Right lobe of liver (tissue), 6 donors: ENCODE measurements at regions not wholly inside any gene's neighbourhood (a gene's known extent, or its start where the extent isn't known, plus 50 kb on each side); places are given as distances from the start of the nearest gene placed in this dataset.

ENCODE experiments used
- ATAC-seq, 4 donors: fragments of 200-7000 bp; cut with Tn5 transposase; one replicate each; pipeline ENCODE4 v1.9.1; 2020; ENCODE audit warnings: mild to moderate bottlenecking in 4 of 4, moderate library complexity in 4 of 4
- DNase-seq, 3 donors: peaks; one replicate each; pipeline ENCODE4 v3.0.0-alpha.2; 2020
- H3K27ac ChIP-seq, 3 donors: fragments of 200-600 bp; one replicate each; pipeline ENCODE4 v1.8.0; 2022
- H3K27me3 ChIP-seq, 2 donors: fragments of 200-600 bp; one replicate each; pipeline ENCODE4 v1.8.0; 2022
- H3K36me3 ChIP-seq, 4 donors: fragments of 200-600 bp; sonication (generic) in 1 of 4; one replicate each; pipeline versions ENCODE4 v1.5.1 to v1.8.0; 2017 to 2022; ENCODE audit warnings: control low read depth in 1 of 4
- H3K4me1 ChIP-seq, 4 donors: fragments of 200-600 bp; sonication (generic) in 1 of 4; one replicate each; pipeline versions ENCODE4 v1.5.1 to v1.8.0; 2017 to 2022; ENCODE audit warnings: control low read depth in 1 of 4
- H3K4me3 ChIP-seq, 3 donors: fragments of 200-600 bp; one replicate each; pipeline ENCODE4 v1.8.0; 2022
- H3K9me3 ChIP-seq, 4 donors: fragments of 200-600 bp; sonication (generic) in 1 of 4; one replicate each; pipeline versions ENCODE4 v1.5.1 to v1.8.0; 2017 to 2022; ENCODE audit warnings: control low read depth in 1 of 4
- CTCF ChIP-seq, 4 donors: fragments of 200-600 bp in 3 of 4; fragments of 450-650 bp in 1 of 4; IDR thresholded peaks; one replicate each; pipeline versions ENCODE4 v1.5.1 to v1.8.0; 2016 to 2022; ENCODE audit warnings: antibody characterized with exemption in 4 of 4, mild to moderate bottlenecking in 2 of 4
- POLR2A ChIP-seq: fragments of 450-650 bp; IDR thresholded peaks from one replicate; pipeline ENCODE4 v1.6.1; 2017; ENCODE audit warnings: antibody characterized with exemption, mild to moderate bottlenecking
- WGBS: methylation state at CpG from one replicate; pipeline ENCODE4 v1.1.6; 2018; ENCODE audit warnings: low coverage, low lambda C conversion rate; ENCODE audit not compliant: insufficient coverage; ENCODE audit errors: missing lambda C conversion rate; 5-methylcytosine and 5-hydroxymethylcytosine counted together
- intact Hi-C, 2 donors: fragments of 100-400 bp; cut with DNase I; formaldehyde crosslinking; loops; one replicate each; pipeline versions ENCODE4 v1.11.2 to v1.14.1; 2022
- donor health status: DM: no; HTN: yes; CAD: no.
- donor health status: DM: no; HTN: no; CAD: no.
- donor health status: DM: no; HTN: no; CAD: no.
- donor health status: DM: no; HTN: yes; CAD: no.
- donor health status: DM: no; HTN: yes; CAD: no.

- H3K4me1 ChIP-seq: no peaks in the 10 kb centered on the region
- DNase-seq (no peak), ATAC-seq (no peak)
- H3K9me3 ChIP-seq: no peaks in the 10 kb centered on the region
- no peak overlapping the region for H3K27ac ChIP-seq
- no peaks in the 10 kb centered on the region for H3K27me3 ChIP-seq
- H3K36me3 ChIP-seq: no peaks in the 10 kb centered on the region
- H3K4me3 ChIP-seq: no peak overlapping the region
- intact Hi-C loops: no loop called here
- TF ChIP-seq POLR2A: no peak
- TF ChIP-seq CTCF (IDR thresholded peaks at IDR 0.05): no peak
- WGBS: 75% methylated on average over 3 of the region's 3 CpGs
These were observed 537.7 kb downstream of the LMO4 start for GRCh38 chr1:87866416-87866815.

GRCh38 chr1:87867626-87868025 is 538.9 kb downstream of the LMO4 start:
- Histone ChIP-seq H3K27me3 (no peaks in the 10 kb centered on the region), H3K36me3 (no peaks in the 10 kb centered on the region), H3K4me1 (no peaks in the 10 kb centered on the region), H3K4me3 (no peak overlapping the region), H3K27ac (no peak overlapping the region), H3K9me3 (no peaks in the 10 kb centered on the region)
- DNase-seq (no peak), ATAC-seq (no peak)
- intact Hi-C loops: no loop called here
- TF ChIP-seq POLR2A: no peak
- WGBS: 75% methylated on average over 1 of the region's 1 CpG

GRCh38 chr1:87869567-87869966 is 540.9 kb downstream of the LMO4 start:
- Histone ChIP-seq H3K4me3 (no peak overlapping the region), H3K27me3 (no peaks in the 10 kb centered on the region), H3K4me1 (no peaks in the 10 kb centered on the region), H3K9me3 (no peaks in the 10 kb centered on the region), H3K27ac (no peak overlapping the region), H3K36me3 (no peaks in the 10 kb centered on the region)
- TF ChIP-seq POLR2A: no peak
- TF ChIP-seq CTCF (IDR thresholded peaks at IDR 0.05): no peak
- ATAC-seq: peak in 3 of 4 donors; percentile 10 to 67 (median 57)
- 69% methylated on average over 1 of the region's 1 CpG for WGBS
- DNase-seq: no peak
- intact Hi-C loops: no loop called here

GRCh38 chr1:87872189-87872588 is 543.5 kb downstream of the LMO4 start:
- TF ChIP-seq CTCF (IDR thresholded peaks at IDR 0.05): no peak
- TF ChIP-seq POLR2A: no peak
- H3K4me1 ChIP-seq: no peaks in the 10 kb centered on the region
- ATAC-seq (no peak), DNase-seq (no peak)
- 69% methylated on average over 2 of the region's 2 CpGs for WGBS
- H3K27ac ChIP-seq: no peak overlapping the region
- intact Hi-C loops: no loop called here
- H3K27me3 ChIP-seq: no peaks in the 10 kb centered on the region
- H3K4me3 ChIP-seq: no peak overlapping the region
- H3K9me3 ChIP-seq: no peaks in the 10 kb centered on the region
- no peaks in the 10 kb centered on the region for H3K36me3 ChIP-seq

- no peaks in the 10 kb centered on the region for H3K27me3 ChIP-seq
- TF ChIP-seq CTCF (IDR thresholded peaks at IDR 0.05) (no peak), POLR2A (no peak)
- no peaks in the 10 kb centered on the region for H3K36me3 ChIP-seq
- no peaks in the 10 kb centered on the region for H3K4me1 ChIP-seq
- intact Hi-C loops: no loop called here
- DNase-seq (no peak), ATAC-seq (no peak)
- H3K4me3 ChIP-seq: no peak overlapping the region
- no peak overlapping the region for H3K27ac ChIP-seq
- no peaks in the 10 kb centered on the region for H3K9me3 ChIP-seq
- 70% methylated on average over 3 of the region's 3 CpGs for WGBS
These were observed 544.0 kb downstream of the LMO4 start for GRCh38 chr1:87872692-87873091.
